ENCODE measurements at regions not wholly inside any gene's neighbourhood (a gene's known extent, or its start where the extent isn't known, plus 50 kb on each side); places are given as distances from the start of the nearest gene placed in this dataset.

- ChIA-PET POLR2A (ENCODE audit: unreplicated experiment) (no interaction called here), CTCF (no interaction called here)
- Histone ChIP-seq H3K27me3 (ENCODE audit: insufficient read depth, low read depth) (no peaks in the 10 kb centered on the region), H3K4me1 (replicated peaks; ENCODE audit: insufficient read depth) (no peaks in the 10 kb centered on the region), H3K27ac (no peak overlapping the region), H3K4me2 (no peak overlapping the region), H3K9me2 (ENCODE audit: insufficient read depth) (no peaks in the 10 kb centered on the region), H3K79me2 (ENCODE audit: low read depth) (no peaks in the 10 kb centered on the region), H3K36me3 (ENCODE audit: low read depth) (no peaks in the 10 kb centered on the region), H3F3A (ENCODE audit: insufficient read depth, low read depth) (no peaks in the 10 kb centered on the region), H3K4me3 (no peak overlapping the region), H4K20me1 (ENCODE audit: insufficient read depth) (no peaks in the 10 kb centered on the region), H3K9me3 (ENCODE audit: insufficient read depth, low read depth) (no peaks in the 10 kb centered on the region), H2AFZ (no peak overlapping the region)
- no peak for TF ChIP-seq EZH2 (IDR thresholded peaks at IDR 0.05; ENCODE audit: low read depth)
- TF ChIP-seq CTCF (conservative IDR thresholded peaks at IDR 0.05): no peak
- DNase-seq: no peak
- BruUV-seq (replicated peaks): no TSS peak
- intact Hi-C loops (cut with micrococcal nuclease; ENCODE audit: unreplicated experiment): no loop called here
Observed at GRCh38 chr11:23556163-23556750, 696.0 kb upstream of the CCDC179 start.

GRCh38 chr11:23563591-23563990, 703.3 kb upstream of the CCDC179 start:
- no peaks in the 10 kb centered on the region for H4K20me1 ChIP-seq (ENCODE audit: insufficient read depth)
- ChIA-PET POLR2A (ENCODE audit: unreplicated experiment) (no interaction called here), CTCF (no interaction called here)
- no peaks in the 10 kb centered on the region for H3F3A ChIP-seq (ENCODE audit: insufficient read depth, low read depth)
- no peaks in the 10 kb centered on the region for H3K4me1 ChIP-seq (replicated peaks; ENCODE audit: insufficient read depth)
- no peaks in the 10 kb centered on the region for H3K9me3 ChIP-seq (ENCODE audit: insufficient read depth, low read depth)
- no TSS peak for BruUV-seq (replicated peaks)
- no peak overlapping the region for H2AFZ ChIP-seq
- intact Hi-C loops (cut with micrococcal nuclease; ENCODE audit: unreplicated experiment): no loop called here
- no peak overlapping the region for H3K4me3 ChIP-seq
- H3K27me3 ChIP-seq (ENCODE audit: insufficient read depth, low read depth): no peaks in the 10 kb centered on the region
- no peak for DNase-seq
- H3K79me2 ChIP-seq (ENCODE audit: low read depth): no peaks in the 10 kb centered on the region
- no peak overlapping the region for H3K27ac ChIP-seq
- no peaks in the 10 kb centered on the region for H3K9me2 ChIP-seq (ENCODE audit: insufficient read depth)
- TF ChIP-seq CTCF (conservative IDR thresholded peaks at IDR 0.05): no peak
- no peak for TF ChIP-seq EZH2 (IDR thresholded peaks at IDR 0.05; ENCODE audit: low read depth)
- no peak overlapping the region for H3K4me2 ChIP-seq
- no peaks in the 10 kb centered on the region for H3K36me3 ChIP-seq (ENCODE audit: low read depth)

GRCh38 chr11:23564370-23564769, 704.1 kb upstream of the CCDC179 start:
- TF ChIP-seq EZH2 (IDR thresholded peaks at IDR 0.05; ENCODE audit: low read depth): no peak
- TF ChIP-seq CTCF (conservative IDR thresholded peaks at IDR 0.05): no peak
- Histone ChIP-seq H3K4me1 (replicated peaks; ENCODE audit: insufficient read depth) (no peaks in the 10 kb centered on the region), H3K79me2 (ENCODE audit: low read depth) (no peaks in the 10 kb centered on the region), H3K4me2 (no peak overlapping the region), H4K20me1 (ENCODE audit: insufficient read depth) (no peaks in the 10 kb centered on the region), H3F3A (ENCODE audit: insufficient read depth, low read depth) (no peaks in the 10 kb centered on the region), H3K9me3 (ENCODE audit: insufficient read depth, low read depth) (no peaks in the 10 kb centered on the region), H3K36me3 (ENCODE audit: low read depth) (no peaks in the 10 kb centered on the region), H3K9me2 (ENCODE audit: insufficient read depth) (no peaks in the 10 kb centered on the region), H2AFZ (no peak overlapping the region), H3K27ac (no peak overlapping the region), H3K27me3 (ENCODE audit: insufficient read depth, low read depth) (no peaks in the 10 kb centered on the region), H3K4me3 (no peak overlapping the region)
- ChIA-PET POLR2A (ENCODE audit: unreplicated experiment) (interaction anchor here (0.6 kb wide), 1 partner anchor 30 kb away, joined by 4 read pairs; no protein-coding TSS in a partner anchor), CTCF (no interaction called here)
- BruUV-seq (replicated peaks): no TSS peak
- no peak for DNase-seq
- intact Hi-C loops (cut with micrococcal nuclease; ENCODE audit: unreplicated experiment): no loop called here

All from PC-9 (cell line).